Fibroblast of lung (primary cell): ENCODE measurements at regions not wholly inside any gene's neighbourhood (a gene's known extent, or its start where the extent isn't known, plus 50 kb on each side); places are given as distances from the start of the nearest gene placed in this dataset.

Experiments
- DNase-seq, 2 donors: peaks; one replicate each; pipeline versions ENCODE4 v3.0.0 to v3.0.0-alpha.2; 2010; ENCODE audit warnings: low read depth in 2 of 2
- H2AFZ ChIP-seq: 2 replicates; pipeline ENCODE4 v1.5.1; 2012; ENCODE audit warnings: low read length, control low read depth, inconsistent platforms
- H3K27ac ChIP-seq: 2 replicates; pipeline ENCODE4 v1.5.1; 2011; ENCODE audit warnings: low read length, control low read depth; ENCODE audit not compliant: insufficient read depth
- H3K27me3 ChIP-seq: 2 replicates; pipeline ENCODE4 v1.5.1; 2011; ENCODE audit warnings: mild to moderate bottlenecking, low read length; ENCODE audit not compliant: control insufficient read depth, insufficient read depth
- H3K36me3 ChIP-seq: 2 replicates; pipeline ENCODE4 v1.5.1; 2011; ENCODE audit warnings: low read length; ENCODE audit not compliant: control insufficient read depth, insufficient read depth
- H3K4me1 ChIP-seq: 2 replicates; pipeline ENCODE4 v1.5.1; 2011; ENCODE audit warnings: low read length; ENCODE audit not compliant: control insufficient read depth, insufficient read depth; ENCODE audit errors: extremely low read depth
- H3K4me2 ChIP-seq: 2 replicates; pipeline ENCODE4 v1.5.1; 2011; ENCODE audit warnings: low read length, control low read depth; ENCODE audit not compliant: insufficient read depth; ENCODE audit errors: extremely low read depth
- H3K4me3 ChIP-seq, 4 experiments: fragments of 200-600 bp in 1 of 4; sonication (generic) in 1 of 4; replicated peaks in 1 of 4; 2 replicates each; pipeline ENCODE4 v1.5.1; 2011 to 2016; ENCODE audit warnings: low read length in 4 of 4, low read depth in 3 of 4, mild to moderate bottlenecking in 3 of 4, control low read depth in 2 of 4, inconsistent platforms in 1 of 4, mixed read lengths in 1 of 4; ENCODE audit not compliant: insufficient read depth in 1 of 4; ENCODE audit errors: control extremely low read depth in 1 of 4
- H3K79me2 ChIP-seq: 2 replicates; pipeline ENCODE4 v1.5.1; 2012; ENCODE audit warnings: mild to moderate bottlenecking, low read length, inconsistent platforms; ENCODE audit not compliant: control insufficient read depth, insufficient read depth
- H3K9ac ChIP-seq: 2 replicates; pipeline ENCODE4 v1.5.1; 2011; ENCODE audit warnings: mild to moderate bottlenecking, low read length, control low read depth; ENCODE audit not compliant: insufficient read depth
- H3K9me3 ChIP-seq: 2 replicates; pipeline ENCODE4 v1.5.1; 2012; ENCODE audit warnings: low read depth, low read length; ENCODE audit not compliant: control insufficient read depth, insufficient read depth
- H4K20me1 ChIP-seq: 2 replicates; pipeline ENCODE4 v1.5.1; 2011; ENCODE audit warnings: low read length; ENCODE audit not compliant: control insufficient read depth, insufficient read depth; ENCODE audit errors: extremely low read depth
- CTCF ChIP-seq, 2 donors: IDR thresholded peaks in 1 of 2; conservative IDR thresholded peaks in 1 of 2; 1 replicate in 1 of 2; 2 replicates in 1 of 2; pipeline ENCODE4 v1.5.1; 2011 to 2012; ENCODE audit warnings: low read length in 2 of 2, control low read depth in 1 of 2, inconsistent platforms in 1 of 2, low read depth in 1 of 2, mild to moderate bottlenecking in 1 of 2
- EZH2 ChIP-seq: IDR thresholded peaks from 2 replicates; pipeline ENCODE4 v1.5.1; 2012; ENCODE audit warnings: low read length, control low read depth, mild to moderate bottlenecking; ENCODE audit errors: missing control alignments

- no peak for TF ChIP-seq EZH2
- no peak for TF ChIP-seq CTCF (conservative IDR thresholded peaks at IDR 0.05 in 1 of 2, IDR thresholded peaks at IDR 0.05 in 1 of 2; ENCODE audit: low read depth in 1 of 2, low read length in 2 of 2)
- H3K36me3 ChIP-seq = no peaks in the 10 kb centered on the region
- DNase-seq = no peak
Observed at GRCh38 chr1:80891871-80892270, 908.9 kb upstream of the ADGRL2 start.

GRCh38 chr1:80882553-80882952 lies 918.2 kb upstream of the ADGRL2 start:
- no peaks in the 10 kb centered on the region for H4K20me1 ChIP-seq
- H3K9me3 ChIP-seq = no peaks in the 10 kb centered on the region
- H3K27ac ChIP-seq = no peak overlapping the region
- H3K27me3 ChIP-seq = no peaks in the 10 kb centered on the region
- no peak overlapping the region for H3K4me3 ChIP-seq
- no peaks in the 10 kb centered on the region for H3K4me1 ChIP-seq
- no peaks in the 10 kb centered on the region for H3K36me3 ChIP-seq
- H3K4me2 ChIP-seq = no peak overlapping the region
- H2AFZ ChIP-seq = no peak overlapping the region
- peak; percentile 68 to 71 for DNase-seq
- no peaks in the 10 kb centered on the region for H3K79me2 ChIP-seq
- no peak overlapping the region for H3K9ac ChIP-seq
- TF ChIP-seq EZH2 = no peak
- TF ChIP-seq CTCF (conservative IDR thresholded peaks at IDR 0.05 in 1 of 2, IDR thresholded peaks at IDR 0.05 in 1 of 2; ENCODE audit: low read depth in 1 of 2, low read length in 2 of 2) = no peak

More at GRCh38 chr1:80891871-80892270, 908.9 kb upstream of the ADGRL2 start:
- no peaks in the 10 kb centered on the region for H3K79me2 ChIP-seq
- H3K9ac ChIP-seq = no peak overlapping the region
- no peaks in the 10 kb centered on the region for H3K27me3 ChIP-seq
- H3K4me3 ChIP-seq = no peak overlapping the region
- H4K20me1 ChIP-seq = no peaks in the 10 kb centered on the region
- no peak overlapping the region for H3K27ac ChIP-seq
- H3K4me1 ChIP-seq = peaks cover 8% of the 10 kb centered on the region
- no peaks in the 10 kb centered on the region for H3K9me3 ChIP-seq
- H2AFZ ChIP-seq = no peak overlapping the region
- no peak overlapping the region for H3K4me2 ChIP-seq

- H4K20me1 ChIP-seq = no peaks in the 10 kb centered on the region
- H3K4me2 ChIP-seq = no peak overlapping the region
- TF ChIP-seq EZH2 = no peak
- TF ChIP-seq CTCF (conservative IDR thresholded peaks at IDR 0.05 in 1 of 2, IDR thresholded peaks at IDR 0.05 in 1 of 2; ENCODE audit: low read depth in 1 of 2, low read length in 2 of 2) = no peak
- H3K9ac ChIP-seq = no peak overlapping the region
- no peaks in the 10 kb centered on the region for H3K79me2 ChIP-seq
- H3K9me3 ChIP-seq = no peaks in the 10 kb centered on the region
- H3K27ac ChIP-seq = no peak overlapping the region
- no peak for DNase-seq
- H3K4me1 ChIP-seq = no peaks in the 10 kb centered on the region
- H2AFZ ChIP-seq = no peak overlapping the region
- H3K27me3 ChIP-seq = no peaks in the 10 kb centered on the region
- no peak overlapping the region for H3K4me3 ChIP-seq
- H3K36me3 ChIP-seq = no peaks in the 10 kb centered on the region
Observed at GRCh38 chr1:80878343-80878742, 922.4 kb upstream of the ADGRL2 start.
